H1 (cell line): ENCODE measurements at regions not wholly inside any gene's neighbourhood (a gene's known extent, or its start where the extent isn't known, plus 50 kb on each side); places are given as distances from the start of the nearest gene placed in this dataset.

Experiments
- KDM4A ChIP-seq: IDR thresholded peaks from one replicate; pipeline ENCODE4 v1.7.1; 2012; ENCODE audit warnings: low read depth, mild to moderate bottlenecking, moderate library complexity, low read length, inconsistent platforms; ENCODE audit not compliant: severe bottlenecking
- TAF7 ChIP-seq: optimal IDR thresholded peaks from 2 replicates; pipeline ENCODE3; 2011; ENCODE audit warnings: low read depth, mild to moderate bottlenecking, inconsistent platforms, low read length, moderate library complexity, borderline replicate concordance

DNA sequence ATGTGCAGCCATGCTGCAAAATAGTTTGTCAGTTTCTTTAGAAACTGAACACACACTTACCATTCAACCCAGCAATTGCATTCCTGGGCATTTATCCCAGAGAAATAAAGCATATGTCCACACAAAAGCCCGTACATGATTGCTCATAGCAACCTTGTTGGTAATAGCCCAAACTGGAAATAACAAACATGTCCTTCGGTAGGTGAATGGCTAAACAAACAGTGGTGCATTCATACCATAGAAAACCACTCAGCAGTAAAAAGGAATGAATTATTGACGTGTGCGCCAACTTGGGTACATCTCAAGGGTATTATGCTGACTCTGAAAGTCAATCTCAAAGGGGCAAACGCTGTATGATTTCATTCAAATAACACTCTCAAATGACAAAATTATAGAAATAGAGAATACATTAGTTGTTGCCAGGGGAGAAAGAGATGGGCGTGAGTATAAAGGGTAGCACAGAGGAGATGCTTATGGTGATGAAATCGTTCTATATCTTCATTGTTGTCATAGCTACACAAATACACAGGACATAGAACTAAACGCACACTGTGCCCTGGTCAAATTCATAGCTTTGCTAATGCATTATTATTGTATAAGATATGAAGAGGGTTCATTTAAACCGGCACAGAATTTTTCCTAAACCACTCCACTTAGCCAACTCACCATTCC is 58.2 kb downstream of the DRD1 start (continued):
- TF ChIP-seq KDM4A (no peak), TAF7 (no peak)
- TF ChIP-seq, all 59 proteins: peak for 0
